HG02884 (cell line): ENCODE measurements at regions not wholly inside any gene's neighbourhood (a gene's known extent, or its start where the extent isn't known, plus 50 kb on each side); places are given as distances from the start of the nearest gene placed in this dataset.
"Not testable (repeated sequence)": the region's sequence is repeated elsewhere in the genome, so short reads cannot be mapped to it uniquely, and the experiment has no call there.

ENCODE experiments used
- ATAC-seq: cut with Tn5 transposase; IDR thresholded peaks from one replicate; pipeline ENCODE4 v1.9.1; 2021; ENCODE audit warnings: mild to moderate bottlenecking, moderate library complexity; ENCODE audit not compliant: unreplicated experiment

DNA sequence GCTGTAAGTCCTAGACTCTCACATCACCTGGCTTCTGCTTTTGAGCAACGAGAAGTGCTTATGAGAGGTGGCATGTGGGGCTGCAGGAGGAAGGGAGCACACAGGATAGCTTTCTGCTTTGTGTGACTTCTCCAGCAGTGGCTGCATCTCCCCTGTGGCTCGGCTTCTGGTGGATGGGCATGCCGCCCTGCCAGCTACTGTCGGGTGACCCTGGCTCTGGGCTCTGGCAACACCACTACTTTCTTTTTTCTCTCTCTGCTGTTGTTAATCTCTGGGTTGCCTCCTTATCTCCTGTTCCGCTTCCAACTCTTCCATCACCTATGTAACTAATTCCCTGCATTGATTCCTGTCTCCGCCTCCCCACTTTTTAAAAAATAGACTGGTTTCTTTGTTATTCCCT is 209.1 kb upstream of the DAAM1 start:
- no peak for ATAC-seq

DNA sequence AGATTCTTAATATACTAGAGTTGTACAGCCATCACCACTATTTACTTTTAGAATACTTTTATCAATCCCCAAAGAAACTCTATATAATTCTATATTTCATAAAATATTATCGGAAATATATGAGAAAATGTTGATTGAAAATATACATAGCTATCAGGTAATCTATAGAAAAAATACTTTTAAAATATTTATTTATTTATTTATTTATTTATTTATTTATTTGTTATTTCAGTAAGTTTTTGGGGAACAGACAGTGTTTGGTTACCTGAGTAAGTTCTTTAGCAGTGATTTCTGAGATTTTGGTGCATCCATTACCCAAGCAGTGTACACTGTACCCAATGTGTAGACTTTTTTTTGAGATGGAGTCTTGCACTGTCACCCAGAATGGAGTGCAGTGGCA is 206.6 kb upstream of the DAAM1 start:
- ATAC-seq, result no peak

DNA sequence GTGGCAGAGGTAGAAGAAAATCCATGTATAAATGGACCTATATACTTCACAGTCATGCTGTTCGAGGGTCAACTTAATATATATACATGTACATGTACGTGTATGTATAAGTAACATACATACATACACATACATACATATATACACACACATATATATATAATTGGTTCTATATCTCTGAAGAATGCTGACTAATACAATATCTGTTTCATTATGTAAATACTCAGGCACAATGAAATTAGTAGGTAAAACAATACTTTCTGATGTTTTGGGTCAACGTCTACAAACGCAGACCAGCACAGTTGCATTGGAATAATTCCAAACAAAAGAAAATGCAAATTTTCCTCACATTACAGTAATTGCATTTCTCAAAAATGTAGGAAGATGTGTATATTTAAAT is 202.7 kb upstream of the DAAM1 start:
- ATAC-seq, result no peak

DNA sequence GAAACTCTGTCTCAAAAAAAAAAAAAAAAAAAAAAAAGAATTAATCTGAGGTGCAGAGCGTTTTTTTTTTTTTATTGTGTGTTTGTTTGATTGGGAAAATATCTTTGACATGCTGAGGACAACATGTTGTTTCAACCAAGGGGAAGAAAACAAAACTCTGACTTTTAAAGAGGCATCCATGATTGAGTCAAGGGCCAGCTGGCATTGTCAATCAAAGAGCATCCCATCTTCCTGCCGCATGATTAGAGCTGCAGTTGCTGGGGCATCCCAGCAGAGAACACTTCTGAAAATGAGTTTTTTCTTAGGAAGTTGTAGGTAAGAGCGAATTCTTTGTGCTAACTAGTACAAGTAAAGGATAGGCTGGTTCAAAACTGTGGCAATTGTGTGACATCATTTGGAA is 200.9 kb upstream of the DAAM1 start:
- ATAC-seq, result no peak

DNA sequence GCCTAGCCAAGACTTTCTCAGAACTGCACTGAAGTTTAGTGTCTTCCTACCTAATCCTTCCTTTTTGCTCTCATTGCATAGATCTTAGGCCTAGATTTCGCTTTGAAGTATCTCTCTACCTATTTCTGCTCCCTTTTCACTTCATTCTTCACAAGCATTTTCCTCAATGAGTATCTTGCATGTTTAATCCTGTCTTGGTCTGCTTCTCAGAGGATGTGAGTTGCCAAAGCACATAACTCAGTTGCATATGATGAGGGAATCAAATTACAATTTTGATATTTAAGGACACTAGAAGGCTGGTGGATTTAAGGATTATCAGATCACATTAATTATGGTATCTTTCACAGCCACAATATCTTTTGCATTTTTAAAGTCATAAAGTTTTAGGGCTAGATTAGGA is 195.5 kb upstream of the DAAM1 start:
- ATAC-seq, result no peak

DNA sequence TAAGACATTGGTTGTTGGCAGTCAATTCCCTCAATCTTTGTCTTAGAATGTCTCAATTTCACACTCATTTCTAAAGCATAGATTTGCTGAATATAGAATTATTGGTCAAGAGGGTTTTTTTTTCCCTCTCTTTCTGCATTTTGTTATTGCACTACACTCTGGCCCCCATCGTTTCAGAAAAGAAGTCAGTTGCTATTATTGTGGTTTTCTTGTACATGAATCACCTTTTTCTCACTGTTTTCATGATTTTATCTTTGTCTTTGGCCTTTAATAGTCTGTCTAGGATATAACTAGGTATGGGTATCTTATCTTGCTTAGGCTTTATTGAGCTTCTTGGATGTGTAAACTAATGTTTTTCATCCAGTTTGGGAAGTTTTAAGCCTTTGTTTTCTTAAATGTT is 194.3 kb upstream of the DAAM1 start:
- no peak for ATAC-seq

DNA sequence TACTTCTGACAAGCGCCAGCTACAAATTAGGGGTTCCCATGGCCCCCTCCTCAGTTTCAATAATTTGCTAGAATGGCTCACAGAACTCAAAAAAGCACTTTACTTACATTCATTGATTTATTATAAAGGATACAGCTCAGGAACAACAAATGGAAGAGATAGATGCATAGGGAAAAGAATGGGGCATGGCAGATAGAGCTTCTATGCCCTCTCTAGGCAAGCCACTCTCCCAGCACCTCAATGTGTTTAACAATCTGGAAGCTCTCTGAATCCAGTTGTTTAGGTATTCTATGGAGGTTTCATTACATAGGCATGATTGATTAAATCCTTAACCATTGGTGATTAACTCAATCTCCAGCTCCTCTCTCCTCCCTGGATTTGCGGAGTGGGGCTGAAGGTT is 184.5 kb upstream of the DAAM1 start:
- no peak for ATAC-seq

DNA sequence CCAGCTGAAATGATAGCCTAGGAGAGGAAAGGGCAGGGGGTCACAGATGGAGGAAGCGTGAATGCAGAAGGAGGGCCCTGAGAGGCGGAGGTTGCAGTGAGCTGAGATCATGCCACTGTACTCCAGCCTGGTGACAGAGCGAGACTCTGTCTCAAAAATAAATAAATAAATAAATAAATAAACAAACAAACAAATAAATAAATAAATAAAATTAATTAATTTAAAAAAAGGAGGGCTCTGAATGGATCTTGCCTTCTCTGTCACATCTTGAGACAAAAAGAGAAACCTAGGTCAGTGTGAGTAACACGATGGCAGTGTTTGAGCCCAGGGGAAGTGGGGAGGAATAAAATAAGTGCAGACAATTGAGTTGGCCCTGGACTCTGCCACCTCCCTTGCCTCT is 182.3 kb upstream of the DAAM1 start:
- not testable (repeated sequence) for ATAC-seq

DNA sequence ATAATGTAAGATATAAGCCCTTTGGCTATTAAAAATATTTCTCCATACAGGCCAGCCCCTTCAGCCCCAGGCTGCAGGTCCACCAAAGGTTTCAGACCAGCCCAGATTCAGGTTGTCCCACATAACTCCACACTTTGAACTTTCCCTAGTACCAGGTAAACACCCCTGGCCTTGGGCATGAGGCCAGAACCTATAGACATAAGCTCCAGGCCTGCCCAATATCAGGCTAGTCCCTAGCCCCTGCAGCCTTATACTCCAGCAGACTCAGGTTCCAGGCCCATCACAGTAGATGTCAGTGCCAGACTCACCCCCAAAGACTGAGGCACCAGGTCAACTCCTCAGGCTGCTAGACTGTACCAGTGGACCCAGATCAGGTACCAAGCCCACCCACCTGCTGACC is 178.5 kb upstream of the DAAM1 start:
- no peak for ATAC-seq

DNA sequence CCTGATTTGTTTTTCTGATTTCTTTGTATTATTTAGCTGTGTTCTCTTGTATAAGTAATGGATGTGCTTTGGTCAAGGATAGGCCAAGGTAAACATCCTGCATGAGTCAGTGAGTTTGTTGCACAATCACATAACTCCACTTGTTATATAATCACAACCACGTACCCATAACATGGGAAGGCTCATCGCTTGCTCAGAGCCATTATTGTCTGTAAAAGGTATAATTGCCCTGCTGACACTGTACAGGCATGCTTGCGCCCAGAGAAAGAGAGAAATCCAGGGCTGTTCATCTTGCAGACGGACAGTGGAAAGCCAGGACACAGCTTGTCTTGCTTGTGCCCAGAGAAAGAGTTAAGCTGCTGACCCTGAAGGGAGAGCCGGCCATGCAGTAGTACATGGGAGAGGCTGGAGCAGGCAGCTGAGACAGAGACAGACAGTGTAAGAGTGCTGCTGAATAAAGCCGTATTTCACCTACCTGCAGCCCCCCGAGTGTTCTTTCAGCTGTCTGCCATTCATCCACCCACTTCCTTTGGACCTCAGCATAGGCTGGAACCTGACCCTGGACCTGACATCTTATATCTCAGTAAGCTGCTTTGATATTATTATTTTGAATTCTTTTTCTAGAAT is 174.7 kb upstream of the DAAM1 start:
- no peak for ATAC-seq

DNA sequence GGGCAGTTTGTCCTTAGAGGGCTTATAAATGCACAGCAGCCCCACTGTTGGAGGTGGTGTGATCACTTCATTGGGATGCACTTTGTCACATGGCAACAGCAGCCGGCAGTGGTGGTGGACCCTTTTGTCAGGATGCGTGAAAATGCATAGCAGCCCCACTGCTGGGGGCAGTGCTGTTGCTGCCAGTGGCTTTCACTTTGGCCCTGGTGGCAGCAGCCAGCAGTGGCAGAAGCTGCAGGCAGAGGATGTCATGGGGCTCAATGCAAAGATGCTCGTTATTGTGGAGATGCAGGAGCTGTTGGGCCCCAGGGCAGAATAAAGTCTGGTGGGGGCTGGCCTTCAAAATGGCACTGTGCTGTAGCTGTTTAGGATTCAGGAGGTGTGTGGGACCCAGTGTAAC is 173.0 kb upstream of the DAAM1 start:
- ATAC-seq, result no peak

DNA sequence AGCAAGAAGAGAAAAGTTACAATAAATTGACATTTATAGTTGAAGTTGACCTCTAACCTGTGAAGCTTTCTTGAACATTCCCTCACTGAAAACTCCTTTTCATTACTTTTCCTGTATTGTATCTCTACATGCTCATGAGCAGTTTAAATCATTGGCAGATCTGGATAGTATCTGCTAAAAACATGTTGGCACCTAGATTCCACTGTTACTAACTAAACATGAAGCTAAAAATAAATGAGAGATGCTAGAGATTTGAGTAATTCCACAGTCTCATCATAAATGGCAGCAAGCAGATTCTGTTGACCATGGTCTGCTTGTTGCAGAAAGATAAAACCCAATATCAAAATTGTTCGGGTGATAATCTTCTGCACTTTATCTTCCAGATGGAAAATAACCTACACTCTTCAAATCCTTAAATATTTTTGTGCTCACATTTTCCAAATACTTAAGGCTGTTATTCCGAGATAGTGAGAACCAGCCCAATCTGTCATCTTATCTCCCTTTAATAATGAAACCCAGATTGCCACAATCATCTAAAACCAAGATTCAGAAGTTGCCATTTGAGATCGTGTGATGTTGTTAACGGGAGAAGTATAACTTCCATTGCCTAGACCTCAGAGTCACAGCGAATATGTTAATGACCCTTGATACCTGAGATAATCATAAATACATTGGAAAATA is 171.0 kb upstream of the DAAM1 start:
- ATAC-seq, result no peak

DNA sequence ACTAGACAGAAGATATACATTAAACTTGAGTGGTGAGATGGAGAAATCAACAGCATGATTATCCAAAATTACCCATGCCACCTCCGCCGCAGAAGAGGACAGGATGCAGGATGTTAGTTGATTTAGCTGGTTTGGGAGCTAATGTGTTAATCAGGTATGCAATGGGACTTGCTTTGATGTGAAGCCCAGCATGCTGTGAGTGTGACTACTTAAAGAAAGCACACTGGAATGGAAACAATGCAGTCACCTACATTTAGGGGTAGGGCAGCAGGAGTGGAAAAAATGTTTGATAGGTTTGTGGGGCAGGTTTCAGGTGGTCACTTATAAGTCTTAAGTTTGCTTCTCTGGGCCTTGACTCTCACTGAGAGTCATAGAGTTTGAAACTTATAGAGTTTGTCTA is 170.0 kb upstream of the DAAM1 start:
- no peak for ATAC-seq

DNA sequence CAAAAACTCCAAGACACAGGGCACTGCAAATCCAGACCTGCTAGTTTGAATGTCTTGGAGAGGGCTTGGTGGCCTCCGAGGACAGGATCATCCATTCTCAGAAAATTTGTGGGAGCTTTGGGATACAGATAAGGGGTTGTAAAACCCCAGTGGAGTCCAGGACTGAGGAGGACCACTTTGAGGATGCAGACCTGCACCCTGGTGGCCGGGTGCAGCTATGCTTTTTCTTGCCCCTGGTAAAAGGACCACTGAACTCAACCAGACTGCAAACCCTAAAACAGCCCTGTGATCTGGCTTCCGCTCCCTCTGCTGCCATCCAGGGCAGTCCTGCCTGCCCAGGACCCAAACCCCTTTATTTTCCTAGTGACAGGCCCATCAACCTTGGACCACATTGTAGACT is 169.5 kb upstream of the DAAM1 start:
- no peak for ATAC-seq

DNA sequence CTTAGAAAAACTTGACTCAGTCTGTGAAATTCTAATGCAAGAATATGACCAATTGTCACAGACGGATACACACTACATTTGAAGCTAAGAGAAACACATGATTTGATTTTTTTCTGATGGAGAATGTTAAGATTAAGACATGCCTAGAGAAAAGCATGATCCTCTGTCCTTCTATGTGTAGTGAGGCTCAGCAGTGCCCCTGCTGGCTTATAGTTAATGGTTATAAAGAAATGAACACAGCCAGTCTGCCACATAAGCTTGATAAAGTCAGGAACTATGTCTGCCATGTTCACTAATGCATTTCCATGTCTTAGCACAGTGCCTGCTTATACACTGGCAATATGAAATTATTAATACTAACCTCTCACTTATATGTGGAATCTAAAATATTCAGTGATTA is 168.1 kb upstream of the DAAM1 start:
- ATAC-seq, result peak; percentile 57

DNA sequence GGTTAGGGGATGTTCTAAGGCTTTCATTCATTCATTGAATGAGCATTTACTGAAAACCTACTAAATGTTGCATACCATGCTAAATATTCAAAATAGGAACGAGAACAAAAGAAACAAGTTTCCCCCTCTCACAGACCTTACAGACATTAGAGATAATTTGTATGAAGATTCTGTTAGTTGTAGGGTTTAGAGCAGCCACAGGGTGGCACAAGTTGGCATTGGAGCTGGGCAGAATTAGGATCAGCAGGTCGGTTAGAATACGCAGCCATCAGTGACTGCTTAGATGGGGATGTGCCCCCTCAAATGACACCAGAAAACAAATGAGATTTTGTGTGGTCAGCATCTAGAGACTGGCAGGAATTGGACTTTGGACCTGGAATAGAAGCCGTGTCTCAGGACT is 166.3 kb upstream of the DAAM1 start:
- ATAC-seq, result no peak

DNA sequence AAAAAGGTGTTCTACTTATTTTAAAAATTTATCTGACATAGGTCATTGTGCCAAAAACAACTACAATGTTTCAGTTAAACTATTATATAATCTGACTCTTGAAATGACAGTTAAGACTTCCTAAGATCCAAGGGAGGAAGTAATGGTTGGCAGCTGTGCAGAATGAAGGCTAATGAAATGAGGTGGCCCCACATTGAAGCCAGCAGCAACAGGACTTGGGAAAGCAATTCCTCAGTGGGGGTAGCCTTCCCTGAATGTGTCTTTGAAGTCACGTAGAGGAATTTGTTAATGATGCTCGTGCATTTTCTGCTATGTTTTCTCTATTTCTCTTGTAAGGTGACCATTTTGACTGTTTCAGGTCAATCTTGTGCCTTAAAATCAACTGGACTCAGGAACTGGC is 162.4 kb upstream of the DAAM1 start:
- no peak for ATAC-seq

DNA sequence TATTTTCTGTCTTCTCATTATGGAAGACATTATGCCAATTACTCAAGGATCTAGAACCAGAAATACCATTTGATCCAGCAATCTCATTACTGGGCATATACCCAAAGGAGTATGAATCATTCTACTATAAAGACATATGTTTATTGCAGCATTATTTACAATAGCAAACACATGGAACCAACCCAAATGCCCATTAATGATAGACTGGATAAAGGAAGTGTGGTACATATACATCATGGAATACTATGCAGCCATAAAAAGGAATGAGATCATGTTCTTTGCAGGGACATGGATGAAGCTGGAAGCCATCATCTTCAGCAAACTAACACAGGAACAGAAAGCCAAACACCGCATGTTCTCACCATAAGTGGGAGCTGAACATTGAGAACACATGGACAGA is 161.8 kb upstream of the DAAM1 start:
- ATAC-seq, result not testable (repeated sequence)

DNA sequence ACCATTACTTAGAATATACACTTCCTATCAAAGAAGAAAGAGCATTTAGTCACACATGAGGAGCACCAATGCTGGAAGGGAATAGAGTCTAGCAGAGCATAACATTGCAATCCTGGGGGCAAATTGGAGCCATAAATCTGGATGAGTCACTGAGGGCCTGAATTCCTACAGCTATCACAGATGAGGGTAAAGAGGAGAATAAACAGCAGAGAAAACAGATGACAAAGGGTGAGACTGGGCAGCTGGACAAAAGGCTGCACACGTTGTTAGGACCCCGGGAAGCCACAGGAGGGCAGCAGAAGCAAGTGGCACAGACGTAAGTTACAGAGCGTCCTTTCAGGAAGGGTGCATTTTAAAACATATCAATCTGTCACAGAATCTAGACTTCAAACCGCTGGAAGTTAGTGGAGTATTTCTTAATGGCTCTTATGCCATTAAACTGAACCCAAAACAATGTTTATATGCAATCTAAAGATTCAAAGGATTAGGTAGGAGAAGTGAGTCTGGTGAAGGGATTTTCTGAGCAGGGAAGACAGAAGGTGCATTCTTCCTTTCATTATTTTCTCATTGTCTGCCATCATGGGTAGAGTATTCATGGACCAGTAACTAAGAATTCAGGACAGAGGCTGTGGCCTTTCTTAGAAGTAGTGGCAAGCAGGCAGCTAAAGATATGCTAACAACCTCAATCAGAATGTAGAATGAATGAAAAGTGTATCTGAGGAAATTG is 159.8 kb upstream of the DAAM1 start:
- peak; percentile 88 for ATAC-seq

DNA sequence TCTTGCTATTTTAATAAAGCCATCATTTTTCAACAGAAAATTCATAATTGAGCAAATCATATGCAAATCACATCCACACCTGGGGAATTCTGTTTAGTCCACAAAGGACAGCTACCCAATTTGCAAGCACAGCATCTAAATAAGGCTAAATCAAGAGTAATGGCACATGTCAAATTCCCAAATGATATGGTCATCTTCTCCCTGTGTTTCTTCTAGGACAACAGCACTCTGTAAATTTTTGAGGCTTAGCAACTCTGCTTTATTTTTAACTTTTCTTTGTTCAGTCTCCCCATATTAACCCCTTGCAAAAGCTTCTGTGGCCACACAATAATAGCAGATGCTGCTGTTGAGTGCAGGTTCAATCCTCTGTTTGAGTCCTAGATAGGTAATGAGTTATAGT is 155.6 kb upstream of the DAAM1 start:
- no peak for ATAC-seq

DNA sequence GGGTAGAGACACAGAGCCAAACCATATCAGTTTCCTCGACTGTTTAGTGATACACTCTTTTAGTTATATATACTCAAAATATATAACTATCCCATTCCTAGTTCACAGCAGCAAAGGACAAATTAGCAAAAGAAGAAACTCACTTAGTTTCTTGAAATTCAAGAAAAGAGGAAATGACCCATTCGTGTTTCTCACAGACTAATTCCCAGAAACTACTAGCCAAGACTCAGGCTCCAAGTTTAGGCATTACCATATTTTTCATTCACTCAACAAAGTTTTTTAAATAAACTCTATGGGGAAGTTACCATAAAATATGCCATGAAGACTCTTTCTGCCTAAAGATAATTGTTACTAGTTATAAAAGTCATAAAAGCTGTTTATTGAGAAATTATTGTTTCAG is 152.3 kb upstream of the DAAM1 start:
- ATAC-seq, result no peak

DNA sequence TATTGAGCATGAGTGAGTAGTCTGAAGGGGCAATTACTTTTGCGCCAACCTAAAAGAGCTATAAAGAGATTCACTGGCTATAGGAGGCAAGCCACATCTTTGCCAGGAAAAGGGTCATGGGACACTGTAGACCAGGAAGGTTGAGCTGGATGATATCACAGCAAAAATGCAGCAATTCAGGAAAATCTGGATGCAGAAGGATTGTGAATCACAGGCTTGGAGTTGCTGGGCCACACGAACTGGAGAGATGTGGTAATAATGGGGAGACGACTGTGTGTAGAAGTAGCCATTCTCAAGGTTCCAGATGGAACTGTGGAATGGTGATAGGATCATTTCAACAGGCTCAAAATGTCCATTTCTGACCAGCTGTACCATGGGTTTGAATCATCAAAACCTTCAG is 151.4 kb upstream of the DAAM1 start:
- ATAC-seq, result no peak
